HEK293 (cell line): ENCODE measurements at regions not wholly inside any gene's neighbourhood (a gene's known extent, or its start where the extent isn't known, plus 50 kb on each side); places are given as distances from the start of the nearest gene placed in this dataset.

Source experiments
- CTCF ChIA-PET: fragments of 350-600 bp; formaldehyde crosslinking; extraction: SDS; loops from one replicate; lab custom pipeline; 2021; ENCODE audit warnings: antibody characterized with exemption; lab: Yijun Ruan, JAX
- POLR2A ChIA-PET: fragments of 300-600 bp; formaldehyde crosslinking; extraction: SDS; loops from one replicate; lab custom pipeline; 2020; ENCODE audit warnings: antibody characterized with exemption, inconsistent platforms; lab: Yijun Ruan, JAX
- H3K27ac ChIP-seq: fragments of 200-500 bp; sonication (Bioruptor generic); 2 replicates; pipeline ENCODE4 v1.5.1; 2014; ENCODE audit warnings: low read depth, low read length, control low read depth, inconsistent platforms; ENCODE audit errors: extremely low read depth
- H3K36me3 ChIP-seq, 2 experiments: fragments of 200-500 bp in 1 of 2; sonication (Bioruptor generic) in 1 of 2; 1 replicate in 1 of 2; 2 replicates in 1 of 2; pipeline ENCODE4 v1.5.1; 2014 to 2017; ENCODE audit warnings: inconsistent platforms in 2 of 2, low read length in 2 of 2; ENCODE audit not compliant: control insufficient read depth in 2 of 2, insufficient read depth in 1 of 2
- H3K4me1 ChIP-seq: fragments of 200-500 bp; sonication (Bioruptor generic); 2 replicates; pipeline ENCODE4 v1.5.1; 2014; ENCODE audit warnings: mild to moderate bottlenecking, low read length, inconsistent platforms; ENCODE audit not compliant: control insufficient read depth, insufficient read depth
- H3K4me3 ChIP-seq: 2 replicates; pipeline ENCODE4 v1.5.1; 2011; ENCODE audit warnings: low read depth, mild to moderate bottlenecking, control low read depth, low read length, moderate library complexity
- H3K9me3 ChIP-seq: fragments of 200-500 bp; sonication (Bioruptor generic); 2 replicates; pipeline ENCODE4 v1.5.1; 2014; ENCODE audit warnings: low read depth, low read length, inconsistent platforms; ENCODE audit not compliant: control insufficient read depth, insufficient read depth
- AEBP2 ChIP-seq: fragments of 450-650 bp; formaldehyde crosslinking; IDR thresholded peaks from 2 replicates; pipeline ENCODE4 v1.5.1; 2016; ENCODE audit warnings: missing biosample characterization, missing genetic modification characterization, borderline replicate concordance
- BCL11A ChIP-seq: fragments of 450-650 bp; formaldehyde crosslinking; IDR thresholded peaks from 2 replicates; pipeline ENCODE4 v1.5.1; 2016; ENCODE audit warnings: low read depth, missing biosample characterization, missing genetic modification characterization
- GLI2 ChIP-seq: fragments of 450-650 bp; formaldehyde crosslinking; IDR thresholded peaks from 2 replicates; pipeline ENCODE4; 2017; ENCODE audit warnings: missing biosample characterization, missing genetic modification characterization, low read depth, borderline replicate concordance
- HOXA7 ChIP-seq: sonication (generic); formaldehyde crosslinking; IDR thresholded peaks from 2 replicates; pipeline ENCODE4 v1.8.1; 2022; ENCODE audit warnings: missing genetic modification reagents, borderline replicate concordance
- KLF16 ChIP-seq: fragments of 450-650 bp; formaldehyde crosslinking; IDR thresholded peaks from 2 replicates; pipeline ENCODE4 v1.5.1; 2017; ENCODE audit warnings: missing biosample characterization, missing genetic modification characterization
- SP2 ChIP-seq: fragments of 450-650 bp; formaldehyde crosslinking; IDR thresholded peaks from 2 replicates; pipeline ENCODE4 v1.5.1; 2016; ENCODE audit warnings: missing biosample characterization, missing genetic modification characterization
- ZBTB6 ChIP-seq: fragments of 450-650 bp; formaldehyde crosslinking; IDR thresholded peaks from 2 replicates; pipeline ENCODE4 v1.5.1; 2017; ENCODE audit warnings: missing biosample characterization, missing genetic modification characterization
- ZBTB7A ChIP-seq: fragments of 450-650 bp; formaldehyde crosslinking; IDR thresholded peaks from 2 replicates; pipeline ENCODE4 v1.5.1; 2016; ENCODE audit warnings: low read depth, missing biosample characterization, missing genetic modification characterization
- ZBTB8A ChIP-seq: fragments of 450-650 bp; formaldehyde crosslinking; IDR thresholded peaks from 2 replicates; pipeline ENCODE4 v1.5.1; 2016; ENCODE audit warnings: missing biosample characterization, missing genetic modification characterization
- ZFP69B ChIP-seq: fragments of 450-650 bp; formaldehyde crosslinking; IDR thresholded peaks from 2 replicates; pipeline ENCODE4 v1.5.1; 2016; ENCODE audit warnings: missing biosample characterization, missing genetic modification characterization
- ZNF114 ChIP-seq: fragments of 450-650 bp; formaldehyde crosslinking; IDR thresholded peaks from 2 replicates; pipeline ENCODE4 v1.5.0; 2017; ENCODE audit warnings: missing biosample characterization, missing genetic modification characterization
- ZNF133 ChIP-seq: fragments of 450-650 bp; formaldehyde crosslinking; IDR thresholded peaks from 2 replicates; pipeline ENCODE4 v1.5.1; 2016; ENCODE audit warnings: missing biosample characterization, missing genetic modification characterization
- ZNF24 ChIP-seq: fragments of 450-650 bp; formaldehyde crosslinking; IDR thresholded peaks from 2 replicates; pipeline ENCODE4 v1.5.1; 2016; ENCODE audit warnings: missing biosample characterization, missing genetic modification characterization
- ZNF302 ChIP-seq: fragments of 450-650 bp; formaldehyde crosslinking; IDR thresholded peaks from 2 replicates; pipeline ENCODE4 v1.5.1; 2016; ENCODE audit warnings: missing biosample characterization, missing genetic modification characterization, low read depth
- ZNF37A ChIP-seq: fragments of 450-650 bp; IDR thresholded peaks from 2 replicates; pipeline ENCODE4 v1.5.1; 2018; ENCODE audit warnings: missing biosample characterization, missing genetic modification characterization
- ZNF391 ChIP-seq: fragments of 450-650 bp; formaldehyde crosslinking; IDR thresholded peaks from 2 replicates; pipeline ENCODE4 v1.5.1; 2016; ENCODE audit warnings: low read depth, missing biosample characterization, missing genetic modification characterization, borderline replicate concordance
- ZNF423 ChIP-seq: fragments of 450-650 bp; formaldehyde crosslinking; IDR thresholded peaks from 2 replicates; pipeline ENCODE4 v1.5.1; 2016; ENCODE audit warnings: missing biosample characterization, missing genetic modification characterization
- ZNF555 ChIP-seq: fragments of 450-650 bp; formaldehyde crosslinking; conservative IDR thresholded peaks from 2 replicates; pipeline ENCODE4 v1.5.1; 2017; ENCODE audit warnings: missing biosample characterization, mild to moderate bottlenecking, missing genetic modification characterization, inconsistent platforms
- ZNF585B ChIP-seq: fragments of 450-650 bp; formaldehyde crosslinking; IDR thresholded peaks from 2 replicates; pipeline ENCODE4 v1.5.1; 2016; ENCODE audit warnings: missing biosample characterization, missing genetic modification characterization
- ZNF600 ChIP-seq: fragments of 450-650 bp; formaldehyde crosslinking; IDR thresholded peaks from 2 replicates; pipeline ENCODE4 v1.5.1; 2016; ENCODE audit warnings: missing biosample characterization, missing genetic modification characterization
- ZNF621 ChIP-seq: fragments of 450-650 bp; formaldehyde crosslinking; IDR thresholded peaks from 2 replicates; pipeline ENCODE4 v1.5.1; 2017; ENCODE audit warnings: missing biosample characterization, missing genetic modification characterization
- ZNF658 ChIP-seq: fragments of 450-650 bp; formaldehyde crosslinking; IDR thresholded peaks from 2 replicates; pipeline ENCODE4; 2016; ENCODE audit warnings: missing biosample characterization, missing genetic modification characterization
- ZNF791 ChIP-seq: fragments of 450-650 bp; formaldehyde crosslinking; IDR thresholded peaks from 2 replicates; pipeline ENCODE4 v1.5.1; 2016; ENCODE audit warnings: missing biosample characterization, missing genetic modification characterization
- ZSCAN4 ChIP-seq: fragments of 450-650 bp; formaldehyde crosslinking; IDR thresholded peaks from 2 replicates; pipeline ENCODE4 v1.5.1; 2017; ENCODE audit warnings: missing biosample characterization, missing genetic modification characterization
- TF ChIP-seq, protein P1 (sequence below): fragments of 450-650 bp; formaldehyde crosslinking; IDR thresholded peaks from 2 replicates; pipeline ENCODE4 v1.5.1; 2016; ENCODE audit warnings: missing biosample characterization, missing genetic modification characterization
- TF ChIP-seq, protein P2 (sequence below): fragments of 450-650 bp; formaldehyde crosslinking; IDR thresholded peaks from 2 replicates; pipeline ENCODE4 v1.5.1; 2017; ENCODE audit warnings: missing biosample characterization, missing genetic modification characterization

GRCh38 chr21:28492127-28492526, 500.6 kb downstream of the LTN1 start:
- ChIA-PET CTCF (interaction anchor here (0.7 to 0.9 kb wide), 2 partner anchors 9 to 24 kb away, joined by 3 to 4 read pairs; no protein-coding TSS in a partner anchor), POLR2A (no interaction called here)
- TF ChIP-seq ZNF133 (tag by site-specific recombination) (no peak), ZBTB7A (no peak), ZNF585B (tag by site-specific recombination) (no peak), ZNF391 (tag by site-specific recombination) (no peak), ZNF423 (tag by site-specific recombination) (no peak), BCL11A (tag by site-specific recombination) (no peak), ZNF791 (tag by site-specific recombination) (no peak), ZNF621 (tag by site-specific recombination) (no peak), ZNF658 (tag by site-specific recombination) (no peak), ZFP69B (tag by site-specific recombination) (no peak), AEBP2 (tag by site-specific recombination) (no peak), ZNF24 (no peak), ZNF555 (tag by site-specific recombination) (no peak), ZSCAN4 (tag by site-specific recombination) (no peak), HOXA7 (no peak), ZNF37A (no peak), ZNF302 (no peak), GLI2 (tag by site-specific recombination) (no peak)
- TF ChIP-seq, protein P1, sequence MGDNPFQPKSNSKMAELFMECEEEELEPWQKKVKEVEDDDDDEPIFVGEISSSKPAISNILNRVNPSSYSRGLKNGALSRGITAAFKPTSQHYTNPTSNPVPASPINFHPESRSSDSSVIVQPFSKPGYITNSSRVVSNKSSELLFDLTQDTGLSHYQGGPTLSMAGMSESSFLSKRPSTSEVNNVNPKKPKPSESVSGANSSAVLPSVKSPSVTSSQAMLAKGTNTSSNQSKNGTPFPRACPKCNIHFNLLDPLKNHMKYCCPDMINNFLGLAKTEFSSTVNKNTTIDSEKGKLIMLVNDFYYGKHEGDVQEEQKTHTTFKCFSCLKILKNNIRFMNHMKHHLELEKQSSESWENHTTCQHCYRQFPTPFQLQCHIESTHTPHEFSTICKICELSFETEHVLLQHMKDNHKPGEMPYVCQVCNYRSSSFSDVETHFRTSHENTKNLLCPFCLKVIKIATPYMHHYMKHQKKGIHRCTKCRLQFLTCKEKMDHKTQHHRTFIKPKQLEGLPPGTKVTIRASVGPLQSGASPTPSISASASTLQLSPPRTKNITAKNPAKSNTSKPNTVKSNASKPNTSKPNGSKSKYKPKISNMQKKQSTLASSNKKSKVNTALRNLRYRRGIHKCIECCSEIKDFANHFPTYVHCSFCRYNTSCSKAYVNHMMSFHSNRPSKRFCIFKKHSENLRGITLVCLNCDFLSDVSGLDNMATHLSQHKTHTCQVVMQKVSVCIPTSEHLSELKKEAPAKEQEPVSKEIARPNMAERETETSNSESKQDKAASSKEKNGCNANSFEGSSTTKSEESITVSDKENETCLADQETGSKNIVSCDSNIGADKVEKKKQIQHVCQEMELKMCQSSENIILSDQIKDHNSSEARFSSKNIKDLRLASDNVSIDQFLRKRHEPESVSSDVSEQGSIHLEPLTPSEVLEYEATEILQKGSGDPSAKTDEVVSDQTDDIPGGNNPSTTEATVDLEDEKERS = no peak
- no peaks in the 10 kb centered on the region for H3K9me3 ChIP-seq
- H3K4me3 ChIP-seq = no peak overlapping the region
- H3K36me3 ChIP-seq = no peaks in the 10 kb centered on the region
- H3K27ac ChIP-seq = no peak overlapping the region
- H3K4me1 ChIP-seq = no peaks in the 10 kb centered on the region

DNA sequence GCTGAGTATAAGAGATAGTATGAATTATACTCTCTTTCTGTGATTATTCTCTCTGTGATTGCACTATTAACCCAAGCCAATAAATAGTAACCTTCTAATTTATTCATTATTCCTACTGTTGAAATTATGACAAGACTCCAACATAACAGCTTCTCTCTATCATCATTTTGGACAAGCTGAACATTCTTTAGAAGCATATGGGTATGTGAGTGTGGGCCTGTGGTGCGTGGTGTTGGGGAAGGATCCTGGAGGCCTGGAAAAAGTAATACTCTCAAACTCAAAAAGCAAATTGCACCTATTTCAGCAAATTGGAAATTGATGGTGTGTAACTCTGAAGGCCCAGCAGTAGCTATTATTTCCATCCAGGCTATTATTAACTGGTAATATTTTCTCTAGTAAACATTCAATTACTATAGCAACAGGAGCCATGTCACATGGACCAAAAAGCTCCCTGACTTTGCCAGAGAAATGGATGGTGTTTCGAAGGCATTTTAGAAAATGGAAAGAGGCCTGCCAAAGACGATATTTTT, 502.8 kb downstream of the LTN1 start:
- no peaks in the 10 kb centered on the region for H3K9me3 ChIP-seq
- no peaks in the 10 kb centered on the region for H3K4me1 ChIP-seq
- H3K27ac ChIP-seq = no peak overlapping the region
- POLR2A ChIA-PET = no interaction called here
- TF ChIP-seq ZNF114 (tag by site-specific recombination) (no peak), ZBTB6 (tag by site-specific recombination) (no peak), KLF16 (tag by site-specific recombination) (no peak), ZBTB8A (tag by site-specific recombination) (no peak), SP2 (no peak), ZNF600 (no peak), AEBP2 (tag by site-specific recombination) (no peak)
- TF ChIP-seq, protein P2, sequence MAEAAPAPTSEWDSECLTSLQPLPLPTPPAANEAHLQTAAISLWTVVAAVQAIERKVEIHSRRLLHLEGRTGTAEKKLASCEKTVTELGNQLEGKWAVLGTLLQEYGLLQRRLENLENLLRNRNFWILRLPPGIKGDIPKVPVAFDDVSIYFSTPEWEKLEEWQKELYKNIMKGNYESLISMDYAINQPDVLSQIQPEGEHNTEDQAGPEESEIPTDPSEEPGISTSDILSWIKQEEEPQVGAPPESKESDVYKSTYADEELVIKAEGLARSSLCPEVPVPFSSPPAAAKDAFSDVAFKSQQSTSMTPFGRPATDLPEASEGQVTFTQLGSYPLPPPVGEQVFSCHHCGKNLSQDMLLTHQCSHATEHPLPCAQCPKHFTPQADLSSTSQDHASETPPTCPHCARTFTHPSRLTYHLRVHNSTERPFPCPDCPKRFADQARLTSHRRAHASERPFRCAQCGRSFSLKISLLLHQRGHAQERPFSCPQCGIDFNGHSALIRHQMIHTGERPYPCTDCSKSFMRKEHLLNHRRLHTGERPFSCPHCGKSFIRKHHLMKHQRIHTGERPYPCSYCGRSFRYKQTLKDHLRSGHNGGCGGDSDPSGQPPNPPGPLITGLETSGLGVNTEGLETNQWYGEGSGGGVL (tag by site-specific recombination) = no peak
- no peaks in the 10 kb centered on the region for H3K36me3 ChIP-seq
- H3K4me3 ChIP-seq = no peak overlapping the region
- CTCF ChIA-PET = interaction anchor here (0.6 to 0.9 kb wide), 2 partner anchors 28 to 257 kb away, joined by 4 to 5 read pairs; no protein-coding TSS in a partner anchor
